Brain pericyte (primary cell): ENCODE measurements at regions not wholly inside any gene's neighbourhood (a gene's known extent, or its start where the extent isn't known, plus 50 kb on each side); places are given as distances from the start of the nearest gene placed in this dataset.

Source experiments
- DNase-seq: peaks from one replicate; pipeline ENCODE4 v3.0.0-alpha.2; 2012; ENCODE audit warnings: low read depth, low spot score

DNA sequence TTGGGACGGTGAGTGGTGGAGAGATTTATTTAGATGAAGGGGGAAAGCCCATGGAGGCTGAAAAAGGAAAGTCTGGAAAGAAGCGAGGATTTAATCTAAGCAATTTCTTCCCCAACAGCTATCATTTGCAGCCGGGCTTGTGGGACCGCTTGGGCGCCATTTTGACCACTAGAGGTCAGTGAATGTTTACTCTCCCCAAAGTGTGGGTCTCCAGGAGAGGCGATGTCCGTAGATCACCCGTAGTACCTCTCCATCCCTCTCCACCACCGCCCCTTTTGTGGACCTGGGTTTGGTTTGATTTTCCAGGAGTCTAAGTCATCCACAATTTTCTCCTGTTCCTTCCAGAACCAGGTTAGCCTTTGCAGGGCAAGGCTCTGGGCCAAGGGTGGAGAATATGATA is 91.2 kb upstream of the PARP11 start:
- no peak for DNase-seq

DNA sequence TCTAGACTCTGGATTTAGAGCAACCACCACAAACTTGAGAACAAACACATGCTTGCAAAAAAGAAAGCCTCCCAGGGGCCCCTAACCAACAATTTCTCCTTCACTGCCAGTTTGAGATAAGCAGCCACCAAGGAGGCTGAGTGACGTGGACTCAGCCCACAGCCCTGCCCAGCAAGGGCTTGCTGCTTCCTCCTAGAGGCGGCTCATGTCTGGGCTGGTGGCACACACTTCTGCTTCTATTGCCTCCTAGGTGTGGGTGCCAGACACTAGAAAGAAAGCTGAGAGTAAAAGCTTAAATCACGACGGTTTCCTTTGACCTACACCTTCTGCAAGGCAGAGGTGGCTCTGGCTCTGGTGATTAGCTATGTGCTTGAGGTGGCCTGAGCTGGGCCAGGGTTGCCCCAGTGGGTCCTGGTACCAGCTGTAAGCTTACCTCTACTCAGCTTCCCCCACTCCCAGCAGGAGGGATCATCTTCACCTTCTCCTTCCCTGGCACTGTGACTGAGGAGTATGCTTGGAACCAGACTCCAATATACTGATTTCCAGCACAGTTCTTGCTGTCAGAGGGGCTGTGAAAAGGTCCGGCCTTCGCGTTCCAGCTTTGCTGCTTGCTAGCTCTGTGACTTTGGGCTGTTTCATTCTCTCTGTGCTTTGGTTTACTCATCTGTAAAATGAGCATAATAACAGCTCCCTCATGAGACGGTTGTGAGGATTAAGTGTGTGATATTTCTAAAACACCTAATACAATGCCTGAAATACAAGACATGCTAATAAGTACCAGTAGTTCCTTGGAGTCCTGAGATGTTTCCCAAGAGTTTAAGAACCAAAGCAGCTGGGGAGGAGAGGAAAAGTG is 89.7 kb upstream of the PARP11 start:
- peak; percentile 5 for DNase-seq

- no peak for DNase-seq
Measured at GRCh38 chr12:3961591-3961990, 88.4 kb upstream of the PARP11 start.

GRCh38 chr12:3959799-3960560 is 86.8 kb upstream of the PARP11 start:
- no peak for DNase-seq

DNA sequence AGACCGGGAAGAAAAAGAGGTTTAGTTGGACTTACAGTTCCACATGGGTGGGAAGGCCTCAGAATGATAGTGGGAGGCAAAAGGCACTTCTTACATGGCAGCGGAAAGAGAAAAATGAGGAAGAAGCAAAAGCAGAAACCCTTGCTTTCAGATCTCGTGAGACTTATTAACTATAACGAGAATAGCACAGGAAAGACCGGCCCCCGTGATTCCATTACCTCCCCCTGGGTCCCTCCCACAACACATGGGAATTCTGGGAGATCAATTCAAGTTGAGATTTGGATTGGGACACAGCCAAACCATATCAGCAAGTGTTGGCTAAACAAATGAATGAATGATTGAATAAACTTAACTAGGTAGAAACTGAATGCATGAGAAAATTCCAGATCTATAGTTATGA is 85.3 kb upstream of the PARP11 start:
- no peak for DNase-seq

- DNase-seq: no peak
Measured at GRCh38 chr12:3951380-3952135, 78.4 kb upstream of the PARP11 start.

GRCh38 chr12:3950714-3951320 is 77.6 kb upstream of the PARP11 start:
- no peak for DNase-seq

DNA sequence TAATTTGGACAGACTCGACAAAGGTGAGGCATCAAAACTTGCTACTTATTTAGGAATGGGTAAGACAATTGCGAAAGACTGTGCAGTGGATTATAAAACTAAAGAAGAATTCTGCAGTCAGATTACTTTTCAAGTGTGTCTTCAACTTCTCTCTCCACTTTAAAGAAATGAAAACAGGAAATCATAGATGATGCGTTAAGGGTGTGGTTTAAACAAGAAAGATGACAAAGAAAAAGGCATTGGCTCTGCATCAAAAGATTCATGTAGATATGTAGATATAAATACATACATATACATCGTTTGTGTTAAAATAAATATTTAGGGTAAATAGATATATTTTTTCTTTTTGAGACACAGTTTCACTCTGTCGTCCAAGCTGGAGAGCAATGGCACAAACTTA is 74.6 kb upstream of the PARP11 start:
- no peak for DNase-seq

- DNase-seq: no peak
Measured at GRCh38 chr12:3945671-3946070, 72.5 kb upstream of the PARP11 start.

GRCh38 chr12:3944620-3945019 is 71.4 kb upstream of the PARP11 start:
- DNase-seq: no peak

DNA sequence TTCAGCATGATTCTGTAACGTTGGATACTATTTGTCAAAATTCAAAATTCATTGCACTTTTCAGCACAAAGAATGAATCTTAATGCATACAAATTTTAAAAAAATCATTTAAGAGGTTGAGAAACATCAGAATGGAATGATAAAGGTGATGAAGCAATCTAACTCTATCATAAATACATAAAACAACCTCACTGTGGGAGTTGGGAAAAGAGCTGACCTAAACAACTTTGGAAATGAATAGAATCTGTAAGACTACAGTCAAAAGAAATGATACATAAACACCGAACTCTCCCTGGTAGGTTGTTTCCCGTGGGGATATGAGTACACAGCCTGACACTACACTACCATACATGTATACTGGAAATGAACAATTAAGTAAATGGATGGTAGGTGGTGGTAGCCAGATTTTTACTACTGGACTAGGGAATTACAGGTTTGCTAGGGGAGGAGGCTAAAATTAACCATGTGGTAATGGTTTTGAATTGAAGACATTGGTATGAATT is 64.9 kb upstream of the PARP11 start:
- no peak for DNase-seq

GRCh38 chr12:3935078-3935477 is 61.9 kb upstream of the PARP11 start:
- DNase-seq: no peak

DNA sequence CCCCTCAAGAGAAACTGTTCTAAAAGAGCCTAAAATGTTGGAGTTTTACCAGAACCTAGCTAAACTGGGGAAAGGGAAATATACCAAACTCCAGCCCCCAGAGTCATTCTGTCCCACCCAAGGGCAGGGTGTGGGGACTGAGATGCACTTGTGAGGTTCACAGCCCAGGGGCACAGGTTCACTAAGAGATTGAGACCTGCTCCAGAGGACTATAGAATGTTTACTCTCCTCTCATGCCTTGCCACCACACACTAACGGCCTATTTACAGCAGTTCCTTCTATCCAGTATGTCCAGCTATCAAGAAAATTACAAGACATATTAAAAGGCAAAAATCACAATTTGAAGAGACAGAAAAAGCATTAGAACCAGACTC is 60.6 kb upstream of the PARP11 start:
- no peak for DNase-seq

DNA sequence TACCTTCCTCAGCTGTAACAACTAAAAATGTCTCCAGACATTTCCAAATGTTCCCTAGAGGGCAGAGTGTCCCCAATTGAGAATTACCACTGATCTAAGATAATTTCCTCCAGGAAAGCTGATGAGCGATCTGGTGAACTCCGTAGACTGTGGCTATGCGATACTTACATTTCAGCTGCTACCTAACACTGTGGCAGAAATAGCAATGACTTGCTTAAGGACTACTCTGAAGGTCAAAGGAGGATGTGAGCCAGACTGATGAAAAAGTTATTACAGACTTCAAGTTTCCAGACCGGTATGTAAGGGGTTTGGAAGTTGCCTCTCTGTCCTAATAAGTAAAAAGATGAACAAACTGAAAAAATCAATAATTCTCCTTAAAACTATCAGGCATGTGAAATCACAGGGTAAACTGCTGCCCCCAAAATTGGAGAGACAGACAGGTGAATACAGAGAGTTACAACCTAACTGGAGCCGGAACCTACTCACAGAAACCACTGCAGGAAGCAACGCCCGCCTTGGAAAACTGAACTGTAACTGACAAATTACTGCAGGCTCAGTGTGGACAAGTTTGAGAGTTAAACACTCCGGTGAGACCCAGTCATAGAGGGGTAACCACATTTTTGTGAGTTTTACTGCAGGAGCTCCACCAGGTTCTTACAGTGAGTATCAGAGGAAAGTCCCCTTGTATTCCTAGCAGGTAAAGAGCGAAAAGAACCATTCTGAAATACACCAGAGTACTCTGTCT is 60.0 kb upstream of the PARP11 start:
- no peak for DNase-seq

GRCh38 chr12:3931776-3932175 is 58.6 kb upstream of the PARP11 start:
- no peak for DNase-seq

- DNase-seq: no peak
Measured at GRCh38 chr12:3931206-3931605, 58.0 kb upstream of the PARP11 start.

- no peak for DNase-seq
Measured at GRCh38 chr12:3929875-3930615, 56.8 kb upstream of the PARP11 start.

- no peak for DNase-seq
Measured at GRCh38 chr12:3928538-3929184, 55.5 kb upstream of the PARP11 start.

DNA sequence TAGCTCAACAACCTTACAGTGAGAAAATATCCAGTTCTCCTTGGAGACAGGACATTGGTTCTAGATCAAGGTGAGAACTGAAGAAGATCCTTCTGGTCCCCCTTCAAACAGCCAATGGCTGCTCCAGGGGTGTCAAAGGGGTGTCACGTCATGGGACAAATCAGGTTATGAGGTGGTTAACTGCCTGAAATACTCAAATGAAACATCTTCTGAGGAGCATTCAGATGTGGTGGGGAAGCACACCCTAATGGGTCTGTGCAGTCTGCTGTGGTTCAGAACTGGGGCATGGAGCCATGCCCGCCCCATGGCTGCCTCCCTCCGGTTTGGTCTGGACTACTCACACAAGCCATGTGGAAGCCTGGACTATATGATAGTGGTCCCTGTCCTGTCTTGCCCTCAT is 52.4 kb upstream of the PARP11 start:
- no peak for DNase-seq

GRCh38 chr12:3924761-3925160 is 51.6 kb upstream of the PARP11 start:
- no peak for DNase-seq
